ENCODE measurements at regions not wholly inside any gene's neighbourhood (a gene's known extent, or its start where the extent isn't known, plus 50 kb on each side); places are given as distances from the start of the nearest gene placed in this dataset.

GRCh38 chr20:43776691-43777090, 49.9 kb upstream of the GTSF1L start:
- intact Hi-C loops (cut with DNase I): no loop called here
- WGBS, 3 donors: 90 to 100% (median 94%) methylated on average over 1 of the region's 1 CpG

More at GRCh38 chr20:43776691-43777090, 49.9 kb upstream of the GTSF1L start:
- no peaks in the 10 kb centered on the region for H3K36me3 ChIP-seq (ENCODE audit: insufficient read depth in 1 of 2, low read depth in 1 of 2)
- H3K27me3 ChIP-seq (ENCODE audit: insufficient read depth in 3 of 3, low read length in 2 of 3): peaks cover 0 to 11% (median 0%) of the 10 kb centered on the region in 3 donors
- H3K27ac ChIP-seq: no peak overlapping the region
- DNase-seq: no peak
- no peak for ATAC-seq
- no peak for TF ChIP-seq CTCF (IDR thresholded peaks at IDR 0.05)
- H3K4me3 ChIP-seq: no peak overlapping the region
- no peaks in the 10 kb centered on the region for H3K4me1 ChIP-seq
- H3K9me3 ChIP-seq: peaks cover 9% of the 10 kb centered on the region
